ENCODE measurements at regions not wholly inside any gene's neighbourhood (a gene's known extent, or its start where the extent isn't known, plus 50 kb on each side); places are given as distances from the start of the nearest gene placed in this dataset.

DNA sequence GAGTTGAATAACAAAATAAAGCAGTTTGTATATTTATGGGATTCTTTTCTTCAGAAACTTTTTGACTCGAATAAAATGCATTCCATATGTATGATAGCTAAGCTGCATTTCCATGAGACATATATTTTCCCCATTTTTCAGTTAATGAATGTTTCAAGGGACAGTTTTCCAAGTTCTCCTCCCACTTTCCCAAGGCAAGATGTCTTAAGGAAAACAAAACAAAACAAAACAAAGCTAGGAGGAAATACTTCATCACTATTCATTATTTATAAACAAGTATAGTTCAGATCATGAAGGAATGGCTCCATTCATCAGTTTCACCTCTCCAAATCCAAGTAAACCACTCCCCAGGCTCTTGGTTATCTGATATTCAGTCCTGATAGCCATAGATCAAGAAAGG is 261.0 kb downstream of the WDR11 start:
- intact Hi-C loops (cut with DNase I) = no loop called here

DNA sequence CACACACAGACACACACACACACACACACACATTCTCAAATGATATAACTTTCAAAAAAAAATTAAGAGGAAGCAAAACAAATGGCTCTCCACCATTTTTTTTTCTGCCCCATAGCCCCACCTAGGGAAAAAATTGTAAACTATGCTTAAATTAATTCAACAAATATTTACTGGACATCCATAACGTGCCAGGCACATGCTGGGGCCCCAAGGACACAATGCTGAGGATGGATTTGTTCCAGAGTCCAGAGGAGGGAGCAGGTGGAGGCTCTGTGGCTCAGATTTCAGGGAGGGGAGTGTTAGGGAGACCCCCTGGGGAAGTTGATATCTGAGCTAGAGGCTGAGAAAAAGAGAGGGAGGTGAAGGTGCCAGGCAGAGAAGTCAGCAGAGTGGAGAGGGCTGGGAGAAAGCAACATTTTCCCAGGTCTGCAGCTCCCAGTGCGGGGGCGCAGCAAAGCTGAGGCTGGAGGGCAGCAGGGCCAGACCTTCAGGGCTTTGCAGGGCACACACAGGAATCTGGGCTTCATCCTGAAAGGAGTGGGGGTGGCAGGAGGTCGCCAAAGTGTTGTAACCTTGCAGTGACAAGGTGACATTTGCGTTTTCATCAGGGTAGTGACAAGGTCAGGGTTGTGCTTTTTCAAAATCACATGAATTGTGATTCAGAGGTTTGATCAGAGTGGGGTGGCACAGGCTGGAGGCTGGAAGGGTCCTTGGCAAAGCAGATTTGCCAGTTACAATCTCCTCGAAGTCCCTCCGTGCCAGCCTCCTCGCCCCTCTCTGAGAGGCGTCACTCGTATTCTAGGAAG is 261.6 kb downstream of the WDR11 start:
- Histone ChIP-seq H3K36me3 (no peaks in the 10 kb centered on the region), H3K9me3 (no peaks in the 10 kb centered on the region), H3K4me3 (no peak overlapping the region), H3K4me1 (peaks cover 0 to 11% (median 0%) of the 10 kb centered on the region in 3 donors), H3K27ac (no peak overlapping the region), H3K27me3 (no peaks in the 10 kb centered on the region)
- 66 to 72% methylated on average over 10 of the region's 10 CpGs for whole genome bisulfite sequencing, 2 donors
- TF ChIP-seq, protein P1, sequence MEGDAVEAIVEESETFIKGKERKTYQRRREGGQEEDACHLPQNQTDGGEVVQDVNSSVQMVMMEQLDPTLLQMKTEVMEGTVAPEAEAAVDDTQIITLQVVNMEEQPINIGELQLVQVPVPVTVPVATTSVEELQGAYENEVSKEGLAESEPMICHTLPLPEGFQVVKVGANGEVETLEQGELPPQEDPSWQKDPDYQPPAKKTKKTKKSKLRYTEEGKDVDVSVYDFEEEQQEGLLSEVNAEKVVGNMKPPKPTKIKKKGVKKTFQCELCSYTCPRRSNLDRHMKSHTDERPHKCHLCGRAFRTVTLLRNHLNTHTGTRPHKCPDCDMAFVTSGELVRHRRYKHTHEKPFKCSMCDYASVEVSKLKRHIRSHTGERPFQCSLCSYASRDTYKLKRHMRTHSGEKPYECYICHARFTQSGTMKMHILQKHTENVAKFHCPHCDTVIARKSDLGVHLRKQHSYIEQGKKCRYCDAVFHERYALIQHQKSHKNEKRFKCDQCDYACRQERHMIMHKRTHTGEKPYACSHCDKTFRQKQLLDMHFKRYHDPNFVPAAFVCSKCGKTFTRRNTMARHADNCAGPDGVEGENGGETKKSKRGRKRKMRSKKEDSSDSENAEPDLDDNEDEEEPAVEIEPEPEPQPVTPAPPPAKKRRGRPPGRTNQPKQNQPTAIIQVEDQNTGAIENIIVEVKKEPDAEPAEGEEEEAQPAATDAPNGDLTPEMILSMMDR (IDR thresholded peaks at IDR 0.05) = no peak
- TF ChIP-seq POLR2A (IDR thresholded peaks at IDR 0.05) = no peak
- no peak for DNase-seq
- intact Hi-C loops (cut with DNase I) = no loop called here

More for the DNA sequence above, 261.0 kb downstream of the WDR11 start:
- no peak overlapping the region for H3K4me3 ChIP-seq
- DNase-seq = no peak
- TF ChIP-seq, protein P1 (IDR thresholded peaks at IDR 0.05) = no peak
- TF ChIP-seq POLR2A (IDR thresholded peaks at IDR 0.05) = no peak
- no peaks in the 10 kb centered on the region for H3K36me3 ChIP-seq
- no peaks in the 10 kb centered on the region for H3K9me3 ChIP-seq
- H3K27me3 ChIP-seq = no peaks in the 10 kb centered on the region
- H3K4me1 ChIP-seq = peaks cover 0 to 15% (median 0%) of the 10 kb centered on the region in 3 donors
- H3K27ac ChIP-seq = no peak overlapping the region
- WGBS, 2 donors = 32 to 33% methylated on average over 1 of the region's 1 CpG

DNA sequence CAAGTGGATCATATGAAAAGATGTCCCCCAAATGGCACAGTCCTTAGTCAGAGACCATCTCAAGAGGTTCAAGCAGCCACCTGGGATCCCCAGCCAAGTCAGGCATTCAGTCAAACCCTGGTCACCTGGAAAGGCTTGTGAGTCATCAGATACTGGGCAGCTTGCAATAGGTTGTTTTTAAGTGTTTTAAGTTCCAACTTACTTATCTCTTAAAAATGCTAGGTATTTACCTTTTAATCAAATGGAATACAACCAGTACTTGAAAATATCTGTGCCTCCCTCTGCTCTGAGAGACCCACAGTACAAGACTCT is 262.2 kb downstream of the WDR11 start:
- H3K27me3 ChIP-seq = no peaks in the 10 kb centered on the region
- no peaks in the 10 kb centered on the region for H3K9me3 ChIP-seq
- DNase-seq = no peak
- no peak overlapping the region for H3K27ac ChIP-seq
- no peaks in the 10 kb centered on the region for H3K36me3 ChIP-seq
- TF ChIP-seq, protein P1 (IDR thresholded peaks at IDR 0.05) = no peak
- no peak for TF ChIP-seq POLR2A (IDR thresholded peaks at IDR 0.05)
- H3K4me3 ChIP-seq = no peak overlapping the region
- H3K4me1 ChIP-seq = peaks cover 0 to 6% (median 0%) of the 10 kb centered on the region in 3 donors
- intact Hi-C loops (cut with DNase I) = no loop called here

DNA sequence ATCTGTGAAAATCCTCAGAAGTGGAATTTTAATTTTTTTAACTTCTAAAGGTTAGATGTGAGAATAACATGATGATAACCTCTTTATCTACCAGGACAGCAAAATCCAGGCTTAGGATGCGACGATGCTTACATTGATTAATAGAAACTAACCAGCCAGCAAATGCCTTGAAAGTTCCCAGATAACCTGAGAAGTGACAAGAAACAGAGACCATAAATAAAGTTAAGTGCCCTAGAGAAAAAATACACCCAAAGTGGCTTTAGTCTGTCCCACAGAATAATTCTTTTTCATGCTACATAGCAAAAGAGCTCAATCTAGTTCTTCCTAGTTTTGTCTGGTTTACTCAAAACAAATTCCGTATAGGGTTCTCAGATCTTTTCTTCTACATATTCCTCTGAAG is 262.7 kb downstream of the WDR11 start:
- no peak for DNase-seq
- intact Hi-C loops (cut with DNase I) = no loop called here
- Histone ChIP-seq H3K27ac (no peak overlapping the region), H3K27me3 (no peaks in the 10 kb centered on the region), H3K36me3 (no peaks in the 10 kb centered on the region), H3K9me3 (no peaks in the 10 kb centered on the region), H3K4me3 (no peak overlapping the region), H3K4me1 (no peaks in the 10 kb centered on the region)
- 86 to 90% methylated on average over 3 of the region's 3 CpGs for WGBS, 2 donors
- no peak for TF ChIP-seq POLR2A (IDR thresholded peaks at IDR 0.05)
- TF ChIP-seq, protein P1 (IDR thresholded peaks at IDR 0.05) = no peak

DNA sequence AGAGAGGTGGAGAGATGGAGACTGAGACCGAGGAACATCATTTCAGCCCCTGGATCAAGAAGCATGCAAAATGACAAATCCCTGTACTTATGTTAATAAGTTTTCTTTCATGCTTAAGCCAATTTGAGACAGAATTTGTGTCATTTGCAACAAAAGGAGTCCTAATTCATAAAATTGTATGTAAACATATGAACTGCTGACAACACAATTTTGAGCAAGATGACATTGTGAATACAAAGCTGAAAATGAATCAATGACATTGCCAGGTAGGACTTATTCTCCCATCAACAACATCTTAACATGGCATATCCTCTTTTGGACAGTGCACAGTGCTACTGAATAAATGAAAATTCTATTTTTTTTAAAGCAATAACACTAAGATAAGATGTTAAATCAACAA is 264.0 kb downstream of the WDR11 start:
- Histone ChIP-seq H3K4me1 (no peaks in the 10 kb centered on the region), H3K4me3 (no peak overlapping the region), H3K27ac (no peak overlapping the region), H3K36me3 (no peaks in the 10 kb centered on the region), H3K9me3 (no peaks in the 10 kb centered on the region), H3K27me3 (no peaks in the 10 kb centered on the region)
- WGBS, 2 donors = 79 to 90% methylated on average over 1 of the region's 1 CpG
- TF ChIP-seq POLR2A (IDR thresholded peaks at IDR 0.05) = no peak
- TF ChIP-seq, protein P1 (IDR thresholded peaks at IDR 0.05) = no peak
- DNase-seq = no peak
- intact Hi-C loops (cut with DNase I) = no loop called here
